ENCODE measurements at regions not wholly inside any gene's neighbourhood (a gene's known extent, or its start where the extent isn't known, plus 50 kb on each side); places are given as distances from the start of the nearest gene placed in this dataset.
"Not testable (repeated sequence)": the region's sequence is repeated elsewhere in the genome, so short reads cannot be mapped to it uniquely, and the experiment has no call there.

- H3K36me3 Mint-ChIP-seq (ENCODE audit: low read depth), result no peaks in the 10 kb centered on the region
- H3K27ac Mint-ChIP-seq, result no peak overlapping the region
- DNase-seq (ENCODE audit: low spot score), result no peak
- no peaks in the 10 kb centered on the region for H3K9me3 Mint-ChIP-seq
- H3K4me1 Mint-ChIP-seq (ENCODE audit: low read depth), result no peaks in the 10 kb centered on the region
- intact Hi-C loops (cut with micrococcal nuclease), result no loop called here
- no peak overlapping the region for H3K4me3 Mint-ChIP-seq
- H3K27me3 Mint-ChIP-seq (ENCODE audit: insufficient read depth), result peaks cover 12% of the 10 kb centered on the region
These were observed 97.5 kb downstream of the ZNF365 start for GRCh38 chr10:62471711-62472110.

GRCh38 chr10:62473241-62473640, 99.1 kb downstream of the ZNF365 start:
- Mint-ChIP-seq H3K4me3 (no peak overlapping the region), H3K27me3 (ENCODE audit: insufficient read depth) (peaks cover 15% of the 10 kb centered on the region), H3K27ac (no peak overlapping the region), H3K4me1 (ENCODE audit: low read depth) (no peaks in the 10 kb centered on the region), H3K9me3 (no peaks in the 10 kb centered on the region), H3K36me3 (ENCODE audit: low read depth) (no peaks in the 10 kb centered on the region)
- DNase-seq (ENCODE audit: low spot score), result no peak
- intact Hi-C loops (cut with micrococcal nuclease), result no loop called here

- DNase-seq (ENCODE audit: low spot score), result no peak
- Mint-ChIP-seq H3K4me3 (no peak overlapping the region), H3K27me3 (ENCODE audit: insufficient read depth) (peaks cover 19% of the 10 kb centered on the region), H3K36me3 (ENCODE audit: low read depth) (no peaks in the 10 kb centered on the region), H3K4me1 (ENCODE audit: low read depth) (no peaks in the 10 kb centered on the region), H3K27ac (no peak overlapping the region), H3K9me3 (no peaks in the 10 kb centered on the region)
- intact Hi-C loops (cut with micrococcal nuclease), result loop anchor here (5.0 kb wide), 1 partner anchor 858 kb away; no protein-coding TSS in a partner anchor
These were observed 101.4 kb downstream of the ZNF365 start for GRCh38 chr10:62475551-62475950.

GRCh38 chr10:62479523-62479922, 105.4 kb downstream of the ZNF365 start:
- H3K27ac Mint-ChIP-seq, result no peak overlapping the region
- H3K36me3 Mint-ChIP-seq (ENCODE audit: low read depth), result no peaks in the 10 kb centered on the region
- DNase-seq (ENCODE audit: low spot score), result no peak
- intact Hi-C loops (cut with micrococcal nuclease), result loop anchor here (5.0 kb wide), 1 partner anchor 862 kb away; no protein-coding TSS in a partner anchor
- H3K4me3 Mint-ChIP-seq, result no peak overlapping the region
- no peaks in the 10 kb centered on the region for H3K4me1 Mint-ChIP-seq (ENCODE audit: low read depth)
- no peaks in the 10 kb centered on the region for H3K9me3 Mint-ChIP-seq
- peaks cover 20% of the 10 kb centered on the region for H3K27me3 Mint-ChIP-seq (ENCODE audit: insufficient read depth)

GRCh38 chr10:62480196-62480595, 106.0 kb downstream of the ZNF365 start:
- DNase-seq (ENCODE audit: low spot score), result no peak
- Mint-ChIP-seq H3K4me3 (no peak overlapping the region), H3K4me1 (ENCODE audit: low read depth) (no peaks in the 10 kb centered on the region), H3K27ac (no peak overlapping the region), H3K9me3 (no peaks in the 10 kb centered on the region), H3K27me3 (ENCODE audit: insufficient read depth) (peaks cover 20% of the 10 kb centered on the region), H3K36me3 (ENCODE audit: low read depth) (no peaks in the 10 kb centered on the region)
- intact Hi-C loops (cut with micrococcal nuclease), result no loop called here

- no peaks in the 10 kb centered on the region for H3K36me3 Mint-ChIP-seq (ENCODE audit: low read depth)
- H3K27ac Mint-ChIP-seq, result no peak overlapping the region
- H3K9me3 Mint-ChIP-seq, result no peaks in the 10 kb centered on the region
- H3K4me1 Mint-ChIP-seq (ENCODE audit: low read depth), result no peaks in the 10 kb centered on the region
- intact Hi-C loops (cut with micrococcal nuclease), result no loop called here
- no peak overlapping the region for H3K4me3 Mint-ChIP-seq
- H3K27me3 Mint-ChIP-seq (ENCODE audit: insufficient read depth), result peaks cover 17% of the 10 kb centered on the region
- no peak for DNase-seq (ENCODE audit: low spot score)
These were observed 108.4 kb downstream of the ZNF365 start for GRCh38 chr10:62482581-62482980.

GRCh38 chr10:62491597-62491996, 117.4 kb downstream of the ZNF365 start:
- H3K27me3 Mint-ChIP-seq (ENCODE audit: insufficient read depth), result peaks cover 18% of the 10 kb centered on the region
- H3K4me1 Mint-ChIP-seq (ENCODE audit: low read depth), result no peaks in the 10 kb centered on the region
- H3K27ac Mint-ChIP-seq, result no peak overlapping the region
- no peaks in the 10 kb centered on the region for H3K9me3 Mint-ChIP-seq
- H3K36me3 Mint-ChIP-seq (ENCODE audit: low read depth), result no peaks in the 10 kb centered on the region
- no peak overlapping the region for H3K4me3 Mint-ChIP-seq
- intact Hi-C loops (cut with micrococcal nuclease), result loop anchor here (5.0 kb wide), 1 partner anchor 101 kb away; no protein-coding TSS in a partner anchor
- DNase-seq (ENCODE audit: low spot score), result no peak

GRCh38 chr10:62492012-62492869, 118.1 kb downstream of the ZNF365 start:
- no peaks in the 10 kb centered on the region for H3K4me1 Mint-ChIP-seq (ENCODE audit: low read depth)
- H3K36me3 Mint-ChIP-seq (ENCODE audit: low read depth), result no peaks in the 10 kb centered on the region
- no peak overlapping the region for H3K4me3 Mint-ChIP-seq
- intact Hi-C loops (cut with micrococcal nuclease), result loop anchor here (1.0 to 5.0 kb wide), 4 partner anchors 63 to 666 kb away; no protein-coding TSS in a partner anchor
- DNase-seq (ENCODE audit: low spot score), result no peak
- no peaks in the 10 kb centered on the region for H3K9me3 Mint-ChIP-seq
- H3K27ac Mint-ChIP-seq, result no peak overlapping the region
- peaks cover 18% of the 10 kb centered on the region for H3K27me3 Mint-ChIP-seq (ENCODE audit: insufficient read depth)

GRCh38 chr10:62492870-62493180, 118.7 kb downstream of the ZNF365 start:
- DNase-seq (ENCODE audit: low spot score), result no peak
- Mint-ChIP-seq H3K27ac (no peak overlapping the region), H3K36me3 (ENCODE audit: low read depth) (no peaks in the 10 kb centered on the region), H3K4me3 (no peak overlapping the region), H3K27me3 (ENCODE audit: insufficient read depth) (peaks cover 21% of the 10 kb centered on the region), H3K9me3 (no peaks in the 10 kb centered on the region), H3K4me1 (ENCODE audit: low read depth) (no peaks in the 10 kb centered on the region)
- intact Hi-C loops (cut with micrococcal nuclease), result loop anchor here (1.0 to 5.0 kb wide), 4 partner anchors 62 to 665 kb away; no protein-coding TSS in a partner anchor

GRCh38 chr10:62496925-62497324, 122.8 kb downstream of the ZNF365 start:
- intact Hi-C loops (cut with micrococcal nuclease), result no loop called here
- Mint-ChIP-seq H3K27ac (no peak overlapping the region), H3K4me1 (ENCODE audit: low read depth) (no peaks in the 10 kb centered on the region)

GRCh38 chr10:62498271-62498670, 124.1 kb downstream of the ZNF365 start:
- Mint-ChIP-seq H3K9me3 (no peaks in the 10 kb centered on the region), H3K27ac (no peak overlapping the region), H3K4me1 (ENCODE audit: low read depth) (no peaks in the 10 kb centered on the region), H3K4me3 (no peak overlapping the region), H3K27me3 (ENCODE audit: insufficient read depth) (peaks cover 25% of the 10 kb centered on the region), H3K36me3 (ENCODE audit: low read depth) (no peaks in the 10 kb centered on the region)
- intact Hi-C loops (cut with micrococcal nuclease), result no loop called here
- no peak for DNase-seq (ENCODE audit: low spot score)

More at GRCh38 chr10:62496925-62497324, 122.8 kb downstream of the ZNF365 start:
- H3K9me3 Mint-ChIP-seq, result no peaks in the 10 kb centered on the region
- no peak for DNase-seq (ENCODE audit: low spot score)
- peaks cover 32% of the 10 kb centered on the region for H3K27me3 Mint-ChIP-seq (ENCODE audit: insufficient read depth)
- H3K36me3 Mint-ChIP-seq (ENCODE audit: low read depth), result no peaks in the 10 kb centered on the region
- H3K4me3 Mint-ChIP-seq, result no peak overlapping the region

GRCh38 chr10:62500116-62500515, 125.9 kb downstream of the ZNF365 start:
- H3K27ac Mint-ChIP-seq; intact Hi-C loops (cut with micrococcal nuclease); H3K9me3 Mint-ChIP-seq; H3K4me1 Mint-ChIP-seq (ENCODE audit: low read depth); H3K4me3 Mint-ChIP-seq; H3K36me3 Mint-ChIP-seq (ENCODE audit: low read depth); DNase-seq (ENCODE audit: low spot score): not testable (repeated sequence)
- peaks cover 19% of the 10 kb centered on the region for H3K27me3 Mint-ChIP-seq (ENCODE audit: insufficient read depth)

- H3K9me3 Mint-ChIP-seq, result no peaks in the 10 kb centered on the region
- peaks cover 17% of the 10 kb centered on the region for H3K27me3 Mint-ChIP-seq (ENCODE audit: insufficient read depth)
These were observed 127.4 kb downstream of the ZNF365 start for GRCh38 chr10:62501547-62501946.

More at GRCh38 chr10:62501547-62501946, 127.4 kb downstream of the ZNF365 start:
- Mint-ChIP-seq H3K36me3 (ENCODE audit: low read depth) (no peaks in the 10 kb centered on the region), H3K4me3 (no peak overlapping the region), H3K4me1 (ENCODE audit: low read depth) (no peaks in the 10 kb centered on the region), H3K27ac (no peak overlapping the region)
- no peak for DNase-seq (ENCODE audit: low spot score)
- intact Hi-C loops (cut with micrococcal nuclease), result no loop called here
